Prostate gland (tissue), 2 donors: ENCODE measurements at regions not wholly inside any gene's neighbourhood (a gene's known extent, or its start where the extent isn't known, plus 50 kb on each side); places are given as distances from the start of the nearest gene placed in this dataset.

ENCODE experiments used
- POLR2AphosphoS5 ChIP-seq: sonication (generic); formaldehyde crosslinking; IDR thresholded peaks from one replicate; pipeline ENCODE4 v1.6.1; 2017; ENCODE audit warnings: antibody characterized with exemption
- TF ChIP-seq, protein P1 (sequence below), 4 experiments: fragments of 200-600 bp in 2 of 4; fragments of 450-650 bp in 2 of 4; sonication (generic) in 2 of 4; IDR thresholded peaks; 1 replicate in 3 of 4; 2 replicates in 1 of 4; pipeline ENCODE4 v1.5.1; 2016 to 2019; ENCODE audit warnings: antibody characterized with exemption in 4 of 4, mild to moderate bottlenecking in 2 of 4, moderate library complexity in 2 of 4

- TF ChIP-seq, protein P1, sequence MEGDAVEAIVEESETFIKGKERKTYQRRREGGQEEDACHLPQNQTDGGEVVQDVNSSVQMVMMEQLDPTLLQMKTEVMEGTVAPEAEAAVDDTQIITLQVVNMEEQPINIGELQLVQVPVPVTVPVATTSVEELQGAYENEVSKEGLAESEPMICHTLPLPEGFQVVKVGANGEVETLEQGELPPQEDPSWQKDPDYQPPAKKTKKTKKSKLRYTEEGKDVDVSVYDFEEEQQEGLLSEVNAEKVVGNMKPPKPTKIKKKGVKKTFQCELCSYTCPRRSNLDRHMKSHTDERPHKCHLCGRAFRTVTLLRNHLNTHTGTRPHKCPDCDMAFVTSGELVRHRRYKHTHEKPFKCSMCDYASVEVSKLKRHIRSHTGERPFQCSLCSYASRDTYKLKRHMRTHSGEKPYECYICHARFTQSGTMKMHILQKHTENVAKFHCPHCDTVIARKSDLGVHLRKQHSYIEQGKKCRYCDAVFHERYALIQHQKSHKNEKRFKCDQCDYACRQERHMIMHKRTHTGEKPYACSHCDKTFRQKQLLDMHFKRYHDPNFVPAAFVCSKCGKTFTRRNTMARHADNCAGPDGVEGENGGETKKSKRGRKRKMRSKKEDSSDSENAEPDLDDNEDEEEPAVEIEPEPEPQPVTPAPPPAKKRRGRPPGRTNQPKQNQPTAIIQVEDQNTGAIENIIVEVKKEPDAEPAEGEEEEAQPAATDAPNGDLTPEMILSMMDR (IDR thresholded peaks at IDR 0.05), result no peak
- no peak for TF ChIP-seq POLR2AphosphoS5
Measured at GRCh38 chr1:116313776-116314175, 59.3 kb upstream of the ATP1A1 start.
